Activated T-helper 1 cell treated with anti-CD3 and anti-CD28 coated beads, Interleukin-12 subunit alpha, Interleukin-12 subunit beta, Interleukin-2, Interleukin-4 antibody, amounts not matched to agents 30 ng/mL and 10 ng/mL and 1 ng/mL, durations not matched to agents 14 hours and 24 hours and 36 hours (primary cell): ENCODE measurements at regions not wholly inside any gene's neighbourhood (a gene's known extent, or its start where the extent isn't known, plus 50 kb on each side); places are given as distances from the start of the nearest gene placed in this dataset.
"Not testable (repeated sequence)": the region's sequence is repeated elsewhere in the genome, so short reads cannot be mapped to it uniquely, and the experiment has no call there.

Source experiments
- DNase-seq: peaks from one replicate; pipeline ENCODE4 v3.0.0; 2021; ENCODE audit warnings: low spot score
- H3K27ac Mint-ChIP-seq: one replicate; pipeline ENCODE4 v1.8.0; 2021; ENCODE audit warnings: mild to moderate bottlenecking, mixed read lengths
- H3K27me3 Mint-ChIP-seq: one replicate; pipeline ENCODE4 v1.8.0; 2022; ENCODE audit warnings: mild to moderate bottlenecking, moderate library complexity, mixed read lengths; ENCODE audit not compliant: insufficient read depth
- H3K36me3 Mint-ChIP-seq: one replicate; pipeline ENCODE4 v1.8.0; 2021; ENCODE audit warnings: low read depth, mixed read lengths
- H3K4me1 Mint-ChIP-seq: one replicate; pipeline ENCODE4 v1.8.0; 2021; ENCODE audit warnings: low read depth, mixed read lengths
- H3K4me3 Mint-ChIP-seq: one replicate; pipeline ENCODE4 v1.8.0; 2021; ENCODE audit warnings: mild to moderate bottlenecking, moderate library complexity, mixed read lengths
- H3K9me3 Mint-ChIP-seq: one replicate; pipeline ENCODE4 v1.8.0; 2021; ENCODE audit warnings: mixed read lengths
- intact Hi-C: fragments of 100-400 bp; cut with micrococcal nuclease; formaldehyde crosslinking; loops from one replicate; pipeline ENCODE4 v1.15.1; 2024

GRCh38 chr2:22984152-22984551 is 400.8 kb upstream of the KLHL29 start:
- H3K4me3 Mint-ChIP-seq, H3K27ac Mint-ChIP-seq, DNase-seq, intact Hi-C loops, H3K4me1 Mint-ChIP-seq, H3K9me3 Mint-ChIP-seq, H3K27me3 Mint-ChIP-seq, H3K36me3 Mint-ChIP-seq: not testable (repeated sequence)

DNA sequence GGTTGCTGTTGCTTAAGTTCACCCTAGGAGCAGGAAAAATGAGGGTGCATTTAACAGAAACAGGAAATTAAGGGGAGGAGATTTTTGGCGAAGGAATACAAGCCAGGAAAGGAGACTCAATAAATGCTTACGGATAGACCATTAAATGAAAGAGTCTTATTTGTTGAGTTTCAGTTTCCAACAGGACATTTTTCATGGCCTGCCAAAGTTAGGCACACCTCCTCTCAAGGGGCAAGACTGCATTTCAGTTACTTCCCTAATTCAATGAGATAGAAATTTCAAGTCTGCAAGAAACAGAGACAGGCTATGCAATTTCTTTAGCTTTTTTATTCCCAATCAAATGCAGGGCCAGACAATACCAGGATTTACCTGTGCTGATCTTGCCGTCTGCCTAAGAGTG is 394.7 kb upstream of the KLHL29 start:
- no peak for DNase-seq
- Mint-ChIP-seq H3K4me3 (no peak overlapping the region), H3K4me1 (no peaks in the 10 kb centered on the region), H3K9me3 (no peaks in the 10 kb centered on the region), H3K27me3 (peaks cover 2% of the 10 kb centered on the region), H3K27ac (no peak overlapping the region), H3K36me3 (no peaks in the 10 kb centered on the region)
- intact Hi-C loops = no loop called here

- no peak for DNase-seq
- intact Hi-C loops = no loop called here
- Mint-ChIP-seq H3K27ac (no peak overlapping the region), H3K9me3 (no peaks in the 10 kb centered on the region), H3K4me1 (no peaks in the 10 kb centered on the region), H3K36me3 (no peaks in the 10 kb centered on the region), H3K27me3 (peaks cover 2% of the 10 kb centered on the region), H3K4me3 (no peak overlapping the region)
Measured at GRCh38 chr2:22991844-22992243, 393.1 kb upstream of the KLHL29 start.

GRCh38 chr2:22992441-22992840 is 392.5 kb upstream of the KLHL29 start:
- H3K27me3 Mint-ChIP-seq = peaks cover 2% of the 10 kb centered on the region
- H3K4me3 Mint-ChIP-seq = no peak overlapping the region
- no peaks in the 10 kb centered on the region for H3K9me3 Mint-ChIP-seq
- intact Hi-C loops = no loop called here
- H3K27ac Mint-ChIP-seq = no peak overlapping the region
- H3K4me1 Mint-ChIP-seq = no peaks in the 10 kb centered on the region
- no peak for DNase-seq
- H3K36me3 Mint-ChIP-seq = no peaks in the 10 kb centered on the region

DNA sequence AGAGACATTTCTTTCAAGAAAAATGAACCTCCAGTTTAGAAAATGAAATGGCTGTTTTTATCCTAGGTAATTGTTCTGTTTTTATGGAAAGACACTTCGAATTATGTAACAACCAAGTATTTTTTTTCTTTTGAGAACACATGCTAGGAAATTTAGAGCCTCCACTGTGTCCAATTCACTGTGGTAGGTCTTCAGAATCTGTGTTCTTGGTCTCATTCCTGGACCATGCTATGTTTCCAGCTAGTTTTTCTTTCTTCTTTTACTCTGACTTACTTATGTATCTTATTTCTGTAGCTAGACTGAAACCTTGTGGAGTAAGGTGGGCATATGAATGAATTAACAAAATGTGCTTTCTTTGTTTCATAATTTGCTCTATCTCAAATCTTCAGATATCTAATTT is 391.7 kb upstream of the KLHL29 start:
- Mint-ChIP-seq H3K36me3 (no peaks in the 10 kb centered on the region), H3K27me3 (peaks cover 2% of the 10 kb centered on the region), H3K4me3 (no peak overlapping the region), H3K4me1 (no peaks in the 10 kb centered on the region), H3K27ac (no peak overlapping the region), H3K9me3 (no peaks in the 10 kb centered on the region)
- intact Hi-C loops = no loop called here
- no peak for DNase-seq

DNA sequence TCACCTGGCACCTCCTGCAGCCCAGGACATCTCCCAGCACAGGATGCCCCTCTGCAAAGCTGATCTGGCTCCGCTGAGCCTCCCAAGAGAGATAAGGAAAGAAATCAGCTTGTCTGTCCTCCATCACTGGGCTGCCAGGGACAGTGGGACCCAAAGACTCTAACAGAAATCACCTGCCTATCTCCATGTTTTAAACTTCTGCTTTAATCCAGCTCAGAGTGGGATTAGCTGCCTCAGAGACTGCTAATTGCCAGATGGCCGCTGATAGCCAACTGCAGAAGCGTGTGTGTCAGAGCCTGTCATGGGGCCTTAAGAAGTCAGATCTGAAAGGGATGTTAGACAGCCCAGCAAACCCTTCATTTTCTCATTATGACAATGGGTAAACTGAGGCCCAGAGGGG is 389.4 kb upstream of the KLHL29 start:
- Mint-ChIP-seq H3K27me3 (peaks cover 2% of the 10 kb centered on the region), H3K27ac (no peak overlapping the region), H3K36me3 (no peaks in the 10 kb centered on the region), H3K4me1 (no peaks in the 10 kb centered on the region), H3K4me3 (no peak overlapping the region), H3K9me3 (no peaks in the 10 kb centered on the region)
- intact Hi-C loops = no loop called here
- no peak for DNase-seq

DNA sequence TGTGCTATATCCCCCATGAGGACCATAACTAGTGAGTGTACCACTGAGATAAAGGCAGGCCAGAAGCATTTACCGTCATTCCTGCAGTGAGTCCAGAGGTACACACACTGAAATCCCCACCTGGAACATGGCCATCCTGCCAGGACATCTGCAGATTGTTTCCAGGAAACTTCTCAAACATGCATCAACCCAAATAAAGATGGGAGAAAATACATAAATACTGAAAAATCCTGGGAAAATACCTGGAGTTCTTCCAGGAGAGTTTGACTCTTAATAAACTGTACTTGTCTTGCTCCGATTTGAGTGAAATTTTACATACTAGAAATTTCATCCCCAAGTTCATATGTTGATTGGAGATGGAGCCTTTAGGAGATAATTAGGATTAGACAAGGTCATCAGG is 388.1 kb upstream of the KLHL29 start:
- Mint-ChIP-seq H3K4me1 (no peaks in the 10 kb centered on the region), H3K36me3 (no peaks in the 10 kb centered on the region), H3K27me3 (no peaks in the 10 kb centered on the region), H3K9me3 (no peaks in the 10 kb centered on the region), H3K4me3 (no peak overlapping the region), H3K27ac (no peak overlapping the region)
- no peak for DNase-seq
- intact Hi-C loops = no loop called here

DNA sequence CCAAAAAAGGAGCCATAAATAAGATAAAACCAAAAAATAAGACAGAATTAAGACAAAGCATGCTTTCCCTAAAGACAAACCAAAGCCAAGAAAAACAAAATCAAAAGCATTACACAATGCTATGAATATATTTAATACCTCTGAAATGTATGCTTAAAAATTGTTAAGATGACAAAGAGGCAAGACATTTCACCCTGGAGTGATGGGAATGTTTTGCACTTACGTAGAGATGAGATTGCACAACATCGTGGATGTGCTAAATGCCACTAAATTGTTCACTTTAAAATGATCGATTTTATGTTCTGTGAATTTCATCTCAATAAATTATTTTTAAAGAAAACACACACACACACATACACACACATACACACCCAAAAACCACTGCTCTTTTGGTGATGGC is 386.6 kb upstream of the KLHL29 start:
- no peak overlapping the region for H3K4me3 Mint-ChIP-seq
- H3K9me3 Mint-ChIP-seq = no peaks in the 10 kb centered on the region
- no peaks in the 10 kb centered on the region for H3K27me3 Mint-ChIP-seq
- no peak overlapping the region for H3K27ac Mint-ChIP-seq
- DNase-seq = no peak
- H3K4me1 Mint-ChIP-seq = no peaks in the 10 kb centered on the region
- H3K36me3 Mint-ChIP-seq = no peaks in the 10 kb centered on the region
- intact Hi-C loops = no loop called here

DNA sequence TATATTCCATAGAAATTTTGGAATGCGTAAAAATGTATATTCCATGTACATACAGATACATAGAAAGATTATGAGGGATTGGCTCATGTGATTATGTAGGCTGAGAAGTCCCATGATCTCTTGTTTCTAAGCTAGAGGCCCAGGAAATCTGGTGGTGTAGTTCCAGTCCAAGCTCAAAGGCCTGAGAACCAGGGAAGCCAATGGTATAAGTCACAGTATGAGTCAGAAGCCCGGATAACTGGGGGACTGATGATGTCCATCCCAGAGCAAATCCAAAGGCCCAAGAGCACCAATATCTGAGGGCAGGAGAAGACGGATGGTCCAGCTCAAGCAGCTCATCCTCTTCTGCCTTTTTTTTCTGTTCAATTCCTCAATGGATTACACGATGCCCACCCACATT is 385.0 kb upstream of the KLHL29 start:
- intact Hi-C loops = no loop called here
- H3K36me3 Mint-ChIP-seq = no peaks in the 10 kb centered on the region
- H3K27ac Mint-ChIP-seq = no peak overlapping the region
- no peaks in the 10 kb centered on the region for H3K27me3 Mint-ChIP-seq
- no peak overlapping the region for H3K4me3 Mint-ChIP-seq
- no peaks in the 10 kb centered on the region for H3K4me1 Mint-ChIP-seq
- DNase-seq = no peak
- no peaks in the 10 kb centered on the region for H3K9me3 Mint-ChIP-seq

DNA sequence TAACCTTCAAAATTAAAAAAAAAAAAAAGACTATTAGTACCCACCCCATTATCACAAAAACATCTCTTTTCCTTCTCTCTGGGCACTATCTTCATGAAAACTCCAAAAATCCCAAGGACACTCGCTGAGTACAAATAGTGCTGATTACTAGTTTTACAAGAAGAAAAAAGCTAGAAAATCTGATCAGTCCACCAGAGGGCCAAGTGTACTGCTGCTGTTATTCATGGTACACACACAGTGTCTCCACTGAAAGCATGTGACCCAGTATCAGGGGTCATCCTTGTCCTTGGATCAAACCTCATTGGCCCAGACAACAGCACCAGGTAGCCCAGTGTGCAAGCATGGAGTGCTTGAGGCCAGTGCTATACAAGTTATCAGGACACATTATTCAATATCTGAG is 382.7 kb upstream of the KLHL29 start:
- no peaks in the 10 kb centered on the region for H3K36me3 Mint-ChIP-seq

DNA sequence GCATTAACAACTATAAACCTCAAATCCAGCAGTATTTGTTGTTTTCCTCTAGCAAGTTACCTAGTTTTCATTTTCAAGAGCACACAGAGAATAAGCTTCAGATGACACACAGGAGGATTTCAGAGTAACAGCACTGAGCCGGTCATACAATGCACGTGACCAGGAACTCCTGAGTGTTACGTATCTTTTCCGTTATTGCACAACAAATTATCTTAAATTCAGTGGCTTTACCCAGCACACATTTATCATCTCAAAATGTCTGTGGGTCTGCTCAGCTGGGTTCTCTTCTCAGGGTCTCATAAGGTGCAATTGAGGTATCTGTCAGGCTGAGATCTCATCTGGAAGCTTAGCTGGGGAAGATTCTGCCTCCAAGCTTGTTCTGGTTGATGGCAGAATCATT is 379.5 kb upstream of the KLHL29 start:
- Mint-ChIP-seq H3K4me3 (no peak overlapping the region), H3K9me3 (no peaks in the 10 kb centered on the region), H3K27ac (no peak overlapping the region), H3K36me3 (no peaks in the 10 kb centered on the region), H3K4me1 (no peaks in the 10 kb centered on the region), H3K27me3 (no peaks in the 10 kb centered on the region)
- intact Hi-C loops = no loop called here
- DNase-seq = no peak

More for the DNA sequence above, 382.7 kb upstream of the KLHL29 start:
- intact Hi-C loops = no loop called here
- no peak for DNase-seq
- H3K4me3 Mint-ChIP-seq = no peak overlapping the region
- no peaks in the 10 kb centered on the region for H3K27me3 Mint-ChIP-seq
- H3K9me3 Mint-ChIP-seq = no peaks in the 10 kb centered on the region
- H3K27ac Mint-ChIP-seq = no peak overlapping the region
- no peaks in the 10 kb centered on the region for H3K4me1 Mint-ChIP-seq

DNA sequence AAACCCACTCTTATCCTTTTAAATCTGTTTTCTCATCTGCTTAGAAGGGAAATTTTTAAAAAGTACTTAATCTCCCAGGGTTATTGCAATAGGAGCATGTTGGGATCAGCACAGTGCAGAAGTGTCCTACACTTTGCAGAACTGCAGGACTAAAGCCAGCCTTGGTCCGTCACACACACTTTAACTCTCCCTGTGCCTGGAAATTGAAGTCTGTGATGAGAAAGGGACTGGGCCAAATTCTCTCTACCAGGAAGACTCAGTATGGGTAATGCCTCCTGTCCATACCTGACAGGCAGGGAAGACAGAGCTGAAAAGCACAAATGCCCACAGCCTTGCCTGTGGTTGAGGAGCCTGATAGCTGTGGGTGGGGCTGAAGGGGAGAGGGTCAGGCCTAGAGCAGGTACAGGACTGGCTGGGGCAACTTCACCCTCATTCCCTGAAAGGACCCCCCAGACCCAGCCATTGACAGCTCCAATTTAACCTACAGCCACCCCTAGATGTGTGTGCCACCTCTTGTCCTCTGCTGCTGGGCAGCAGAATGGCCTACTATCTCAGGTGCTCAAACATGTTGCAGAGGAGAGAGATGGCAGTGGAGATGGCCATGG is 377.2 kb upstream of the KLHL29 start:
- Mint-ChIP-seq H3K36me3 (no peaks in the 10 kb centered on the region), H3K27me3 (no peaks in the 10 kb centered on the region)

DNA sequence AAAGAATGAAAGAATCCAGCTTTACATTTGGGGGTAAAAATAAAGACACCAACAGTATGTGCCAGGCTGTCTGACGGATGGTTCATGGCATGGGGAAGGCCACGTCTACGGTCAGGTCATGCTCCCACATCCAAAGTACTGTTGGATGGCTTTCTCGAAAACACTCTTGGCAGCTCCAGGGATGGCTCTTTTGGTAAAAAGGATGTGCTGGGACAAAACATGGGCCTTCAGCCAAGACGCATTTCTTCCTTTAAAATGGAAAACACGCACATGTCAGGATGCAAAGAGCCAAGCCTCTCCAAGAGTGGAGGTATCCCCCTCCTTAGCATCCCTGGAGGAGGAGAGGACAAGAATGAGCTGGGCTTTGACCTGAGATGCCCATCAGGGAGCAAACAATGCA is 376.5 kb upstream of the KLHL29 start:
- Mint-ChIP-seq H3K4me1 (no peaks in the 10 kb centered on the region), H3K4me3 (no peak overlapping the region), H3K9me3 (no peaks in the 10 kb centered on the region), H3K36me3 (no peaks in the 10 kb centered on the region), H3K27ac (no peak overlapping the region), H3K27me3 (peaks cover under 1% of the 10 kb centered on the region)
- intact Hi-C loops = no loop called here
- no peak for DNase-seq

More for the DNA sequence above, 377.2 kb upstream of the KLHL29 start:
- H3K9me3 Mint-ChIP-seq = no peaks in the 10 kb centered on the region
- H3K27ac Mint-ChIP-seq = no peak overlapping the region
- intact Hi-C loops = no loop called here
- no peak overlapping the region for H3K4me3 Mint-ChIP-seq
- H3K4me1 Mint-ChIP-seq = no peaks in the 10 kb centered on the region
- no peak for DNase-seq

DNA sequence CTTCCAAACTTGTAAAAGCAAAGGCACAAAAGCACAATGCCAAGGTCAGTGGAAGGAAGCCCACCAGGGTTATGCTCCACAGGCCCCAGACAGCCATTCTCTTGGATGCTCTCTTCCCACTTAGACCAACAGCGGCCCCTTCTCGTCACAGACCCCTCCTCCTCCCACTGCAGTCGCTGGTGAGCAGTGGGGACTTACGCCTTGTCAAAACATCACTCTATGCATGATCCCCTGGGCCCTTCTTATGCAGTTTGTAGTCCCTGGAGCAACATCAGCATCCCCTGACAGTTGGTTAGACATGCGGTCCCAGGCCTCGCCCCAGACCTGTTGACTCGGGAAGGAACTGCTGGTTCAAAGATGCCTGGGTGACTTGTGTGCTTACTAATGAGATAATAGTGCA is 376.0 kb upstream of the KLHL29 start:
- H3K4me3 Mint-ChIP-seq = no peak overlapping the region
- H3K27me3 Mint-ChIP-seq = peaks cover 3% of the 10 kb centered on the region
- no peak for DNase-seq
- H3K4me1 Mint-ChIP-seq = no peaks in the 10 kb centered on the region
- H3K9me3 Mint-ChIP-seq = no peaks in the 10 kb centered on the region
- intact Hi-C loops = no loop called here
- no peaks in the 10 kb centered on the region for H3K36me3 Mint-ChIP-seq
- no peak overlapping the region for H3K27ac Mint-ChIP-seq
